GM21515 (cell line): ENCODE measurements at regions not wholly inside any gene's neighbourhood (a gene's known extent, or its start where the extent isn't known, plus 50 kb on each side); places are given as distances from the start of the nearest gene placed in this dataset.
"Not testable (repeated sequence)": the region's sequence is repeated elsewhere in the genome, so short reads cannot be mapped to it uniquely, and the experiment has no call there.

Experiments
- ATAC-seq: cut with Tn5 transposase; IDR thresholded peaks from one replicate; pipeline ENCODE4 v1.9.1; 2021; ENCODE audit not compliant: unreplicated experiment

DNA sequence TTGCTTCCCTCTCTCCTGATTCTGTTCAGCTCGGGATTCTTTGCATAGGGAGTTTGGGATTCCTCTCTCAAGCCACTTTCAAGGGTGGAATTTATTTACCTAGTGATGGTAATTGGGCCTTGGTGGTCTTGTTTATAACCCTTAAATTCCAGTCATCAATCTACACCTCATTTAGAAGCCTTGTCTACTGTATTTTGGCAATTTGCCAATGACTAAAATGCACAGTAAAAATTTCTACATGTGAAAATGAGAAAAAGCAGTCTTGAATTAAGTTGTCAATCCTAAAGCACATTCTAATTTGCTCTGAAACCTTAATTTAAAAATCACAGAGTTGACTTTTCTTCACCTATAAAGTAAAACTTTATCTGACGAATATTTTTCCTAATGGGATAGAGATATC lies 749.2 kb upstream of the CRIM1 start:
- ATAC-seq: no peak

DNA sequence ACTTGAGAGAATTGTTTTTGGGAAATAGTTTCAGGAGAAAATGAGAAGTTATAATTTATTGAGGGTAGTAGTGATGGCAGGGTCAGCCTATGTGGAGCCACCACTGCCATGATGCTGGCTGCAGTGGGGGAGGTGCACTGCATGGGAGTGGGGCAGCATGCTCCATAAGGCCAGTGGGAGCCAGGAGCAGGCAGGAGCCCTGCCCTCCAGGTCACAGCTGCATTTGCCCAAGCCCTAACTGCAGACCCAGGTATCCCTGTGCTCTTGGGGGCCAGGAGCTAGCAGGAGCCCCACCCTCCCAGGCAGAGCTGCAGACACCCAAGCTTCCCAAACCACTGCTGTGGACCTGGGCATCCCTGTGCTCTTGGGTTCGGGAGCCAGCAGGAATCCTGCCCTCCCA lies 757.3 kb upstream of the CRIM1 start:
- no peak for ATAC-seq

DNA sequence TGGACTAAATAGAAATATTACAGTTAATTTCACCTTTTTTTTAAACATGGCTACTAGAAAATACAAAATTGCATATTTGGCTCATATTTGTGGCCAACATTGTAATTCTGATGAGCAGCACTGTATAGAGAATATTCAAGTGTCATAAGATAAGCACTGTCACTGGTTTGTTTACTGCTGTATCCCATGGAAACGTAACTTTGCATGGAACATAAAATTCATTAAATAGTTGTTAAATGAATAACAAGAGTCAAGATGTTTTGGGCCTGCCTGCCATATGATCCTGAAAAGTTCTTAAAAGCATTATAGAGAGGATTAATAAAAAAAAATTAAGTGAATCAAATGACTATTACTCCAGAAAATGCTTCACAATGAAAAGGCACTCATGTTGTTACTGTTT lies 763.7 kb upstream of the CRIM1 start:
- ATAC-seq: no peak

DNA sequence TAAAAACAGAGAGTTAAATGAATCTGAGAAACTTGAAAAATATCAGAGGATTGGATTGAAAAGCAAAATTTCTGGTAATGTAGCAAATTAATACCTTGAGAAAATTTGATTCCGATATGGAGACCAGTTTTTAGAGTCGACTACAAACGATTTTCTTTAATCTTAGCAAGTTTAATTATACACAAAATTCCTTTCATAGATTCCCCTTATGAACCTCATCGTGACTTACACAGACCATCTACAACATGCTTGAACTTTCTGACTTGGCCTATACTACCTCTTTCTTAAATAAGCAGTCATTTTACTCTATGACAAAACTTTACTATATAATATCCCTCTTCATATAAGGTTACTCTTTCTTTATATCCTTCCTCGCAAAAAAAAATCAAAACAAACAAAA lies 769.6 kb upstream of the CRIM1 start:
- ATAC-seq: no peak

DNA sequence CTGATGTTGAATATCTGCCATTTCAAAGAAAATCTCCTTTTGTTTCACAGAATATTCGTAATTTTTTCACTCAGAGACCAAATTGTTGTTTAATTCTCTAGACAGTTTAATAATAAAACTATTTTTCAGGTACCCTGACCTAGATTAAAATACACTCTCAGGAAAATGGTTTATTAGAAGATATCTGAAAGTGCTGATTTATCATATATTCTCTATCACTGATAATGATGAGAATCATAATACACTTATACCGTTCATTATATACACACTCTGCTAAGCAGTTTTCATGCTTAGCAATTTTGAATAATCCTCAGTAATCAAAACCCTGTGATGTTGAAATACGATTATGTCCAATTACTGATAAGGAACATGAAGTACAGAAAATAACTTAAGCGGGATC lies 772.9 kb upstream of the CRIM1 start:
- ATAC-seq: no peak

DNA sequence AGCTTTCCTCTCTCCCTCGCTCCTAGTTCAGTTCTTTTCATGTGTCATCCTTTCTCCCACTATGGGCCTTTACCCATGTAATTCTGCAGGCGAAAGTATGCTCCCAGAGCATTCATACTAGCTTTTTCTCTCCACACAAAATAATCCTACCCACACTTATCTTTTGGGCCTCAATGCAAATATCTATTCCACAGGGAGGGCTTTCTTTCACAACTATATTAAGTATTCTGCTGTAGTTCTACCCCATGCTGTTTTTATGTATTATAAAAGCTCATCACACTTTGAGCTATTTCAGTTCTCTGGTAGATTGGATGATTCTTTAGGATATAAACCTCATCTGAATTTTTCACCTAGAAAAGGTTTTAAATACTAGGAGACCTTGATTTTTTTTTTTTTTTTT lies 774.6 kb upstream of the CRIM1 start:
- ATAC-seq: no peak

DNA sequence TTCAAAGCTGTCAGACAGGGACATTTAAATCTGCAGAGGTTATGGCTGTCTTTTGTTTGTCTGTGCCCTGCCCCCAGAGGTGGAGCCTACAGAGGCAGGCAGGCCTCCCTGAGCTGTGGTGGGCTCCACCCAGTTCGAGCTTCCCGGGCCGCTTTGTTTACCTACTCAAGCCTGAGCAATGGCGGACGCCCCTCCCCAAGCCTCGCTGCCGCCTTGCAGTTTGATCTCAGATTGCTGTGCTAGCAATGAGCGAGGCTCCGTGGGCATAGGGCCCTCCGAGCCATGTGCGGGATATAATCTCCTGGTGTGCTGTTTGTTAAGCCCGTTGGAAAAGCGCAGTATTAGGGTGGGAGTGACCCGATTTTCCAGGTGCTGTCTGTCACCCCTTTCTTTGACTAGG lies 787.0 kb upstream of the CRIM1 start:
- not testable (repeated sequence) for ATAC-seq

DNA sequence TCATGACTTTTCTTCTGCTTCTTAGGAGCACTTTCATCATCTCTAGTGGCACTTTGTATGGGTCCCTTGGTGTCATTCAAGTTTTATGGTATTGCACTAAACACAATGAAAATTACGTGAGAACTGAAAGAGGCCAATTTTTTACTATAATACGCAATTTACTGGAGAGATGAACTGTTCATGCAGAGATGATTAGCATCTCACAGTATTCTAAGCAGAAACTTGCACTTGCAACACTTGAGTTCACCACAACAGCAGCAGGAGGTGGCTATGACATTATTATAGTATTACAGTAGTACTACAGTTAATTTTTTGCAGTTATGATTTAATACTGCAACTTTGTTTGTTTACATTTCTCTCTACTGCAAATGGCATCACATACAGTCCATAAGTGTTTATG lies 793.1 kb upstream of the CRIM1 start:
- no peak for ATAC-seq

DNA sequence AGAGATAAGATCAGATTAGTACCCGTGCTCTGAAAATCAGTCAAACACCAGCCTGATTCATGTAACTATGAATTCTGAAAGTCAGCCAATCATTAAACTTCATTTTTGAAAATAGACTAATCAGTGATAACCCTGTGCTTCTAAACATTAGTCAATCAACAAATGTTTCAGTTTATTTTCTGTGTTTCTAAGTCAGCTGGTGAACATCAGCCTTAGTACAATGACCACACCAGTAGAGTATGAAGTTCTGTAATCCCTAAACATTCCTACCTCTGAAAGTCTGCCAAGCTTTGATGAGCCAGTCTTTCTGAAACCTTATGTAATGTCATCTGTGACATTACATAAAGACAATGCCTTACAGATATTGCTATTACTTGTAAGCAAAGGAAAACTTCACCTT lies 807.4 kb upstream of the CRIM1 start:
- no peak for ATAC-seq

DNA sequence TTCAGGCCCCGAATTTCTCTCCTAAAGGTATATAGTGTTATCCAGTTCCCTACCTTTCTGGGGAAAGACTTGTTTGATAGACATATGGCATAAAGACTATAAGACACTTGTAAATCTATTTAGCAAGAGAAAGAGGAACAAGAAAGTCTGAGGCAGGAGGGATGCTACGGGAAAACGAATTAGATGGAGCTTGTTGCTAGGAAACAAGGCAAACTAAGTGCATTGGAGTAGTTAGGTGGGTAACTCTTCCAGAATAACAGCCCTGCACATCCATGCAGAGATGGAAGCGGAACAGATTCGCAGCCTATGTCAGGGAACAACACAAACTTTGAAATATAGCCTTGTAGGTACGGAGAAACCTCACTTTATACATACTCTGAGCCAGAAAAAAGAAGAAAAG lies 810.3 kb upstream of the CRIM1 start:
- ATAC-seq: no peak

DNA sequence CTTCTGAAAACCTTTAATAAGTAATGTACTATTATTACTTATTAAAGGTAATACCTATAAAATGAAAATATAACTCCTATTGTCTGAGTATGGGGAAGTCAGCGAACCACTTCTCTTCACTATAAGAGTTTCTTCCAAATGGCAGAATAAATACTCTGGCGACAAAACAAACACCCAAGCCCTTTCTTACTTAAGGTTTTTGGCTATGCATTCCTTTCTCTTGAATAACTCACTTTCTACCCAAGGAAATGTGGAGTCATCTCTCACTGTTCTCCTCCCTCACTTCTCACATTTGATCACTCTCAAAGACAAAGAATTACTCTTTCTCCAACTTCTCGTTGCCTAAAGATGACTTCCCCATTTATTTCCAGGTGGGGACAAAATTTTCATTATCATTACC lies 816.8 kb upstream of the CRIM1 start:
- no peak for ATAC-seq

DNA sequence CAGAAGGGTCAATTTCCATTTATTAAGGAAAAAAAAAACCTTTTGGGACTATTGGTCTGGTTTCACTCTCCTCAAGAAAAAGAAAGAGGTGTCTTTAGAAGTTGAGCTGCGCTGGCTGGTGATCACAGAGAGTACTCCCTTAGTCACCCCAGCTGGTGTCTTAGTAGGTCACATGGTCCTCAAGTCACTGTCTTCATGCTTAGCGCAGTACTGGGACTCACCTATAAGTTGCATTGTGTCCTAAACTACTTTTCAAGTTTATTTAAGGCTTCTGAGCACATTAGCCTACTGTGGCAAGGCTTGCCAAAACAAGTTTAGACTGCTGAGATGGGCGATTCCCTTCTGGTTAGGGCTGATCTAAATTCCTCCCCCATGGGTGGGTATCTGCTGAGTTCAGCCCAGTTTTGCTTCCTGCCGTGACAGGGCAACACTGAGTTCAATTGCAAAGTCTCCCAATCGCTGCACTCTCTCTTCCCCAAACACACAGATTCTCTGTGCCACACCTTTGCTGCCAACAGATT lies 824.9 kb upstream of the CRIM1 start:
- ATAC-seq: no peak

DNA sequence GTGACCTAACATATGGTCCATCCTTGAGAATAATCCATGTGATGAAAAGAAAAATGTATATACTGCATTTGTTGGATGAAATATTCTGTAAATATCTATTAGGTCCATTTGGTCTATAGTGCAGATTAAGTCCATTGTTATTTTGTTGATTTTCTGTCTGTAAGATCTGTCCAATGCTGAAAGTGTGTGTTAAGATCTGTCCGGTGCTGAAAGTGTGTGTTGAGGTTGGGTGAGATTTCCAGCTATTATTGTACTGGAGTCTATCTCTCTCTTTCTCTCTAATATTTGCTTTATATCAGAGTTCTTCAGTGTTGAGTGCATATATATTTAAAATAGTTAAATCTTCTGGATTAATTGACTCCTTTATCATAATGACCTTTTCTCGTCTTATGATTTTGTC lies 828.8 kb upstream of the CRIM1 start:
- ATAC-seq: no peak

DNA sequence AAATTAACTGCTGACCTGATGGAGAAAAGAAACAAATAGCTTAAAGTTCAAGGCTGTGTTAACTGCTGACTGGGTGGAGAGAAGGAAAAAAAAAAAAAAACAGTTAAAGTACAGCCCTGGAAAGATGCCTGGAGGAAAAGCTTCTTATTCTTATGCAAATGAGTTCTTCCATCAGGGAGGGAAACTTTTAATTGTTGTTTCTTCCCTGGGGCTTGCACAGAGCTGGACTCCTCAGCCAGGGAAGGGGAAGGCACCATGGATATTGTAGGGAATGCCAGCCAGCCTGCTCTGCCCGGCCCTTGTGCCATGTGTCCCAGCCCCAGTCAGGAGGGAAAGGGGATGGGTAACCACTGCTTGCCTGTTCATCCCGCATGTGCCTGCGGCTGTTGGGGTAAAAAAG lies 833.1 kb upstream of the CRIM1 start:
- no peak for ATAC-seq

DNA sequence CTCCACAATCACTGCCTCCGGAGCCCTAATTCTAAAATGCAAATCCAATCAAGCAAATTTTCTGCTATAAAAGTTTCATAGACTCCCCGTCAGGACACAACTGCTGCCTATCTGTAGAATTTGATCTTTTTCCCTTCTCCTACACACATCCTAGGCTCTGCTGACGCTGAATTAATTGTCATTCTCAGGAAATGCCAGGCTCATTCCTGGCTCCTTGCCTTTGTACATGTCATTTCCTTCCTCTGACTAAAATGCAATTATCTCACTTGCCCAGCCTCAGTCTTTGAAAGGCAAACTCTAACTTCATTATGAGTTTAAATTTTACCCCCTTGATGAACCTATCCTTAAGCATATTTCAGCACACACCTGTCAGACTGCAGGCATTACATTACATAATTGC lies 844.9 kb upstream of the CRIM1 start:
- no peak for ATAC-seq

DNA sequence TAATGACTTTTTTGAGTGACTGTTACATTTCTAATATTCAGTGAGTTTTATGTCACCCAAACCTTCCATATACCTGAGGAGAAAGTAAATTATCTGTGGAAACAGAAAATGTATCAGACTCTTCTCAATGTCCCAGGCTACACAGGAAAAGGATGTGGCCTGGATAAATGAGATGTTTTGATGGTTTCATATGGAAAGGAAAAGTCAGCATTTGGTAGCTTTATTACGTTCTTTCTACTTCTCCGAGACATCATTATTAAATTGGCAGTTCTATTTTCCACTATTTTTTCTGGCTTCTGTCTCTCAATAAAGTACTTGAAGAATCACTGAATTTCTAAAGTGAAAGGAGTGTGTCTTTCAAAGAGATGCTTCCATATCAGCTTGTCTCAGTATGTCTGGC lies 847.0 kb upstream of the CRIM1 start:
- no peak for ATAC-seq

DNA sequence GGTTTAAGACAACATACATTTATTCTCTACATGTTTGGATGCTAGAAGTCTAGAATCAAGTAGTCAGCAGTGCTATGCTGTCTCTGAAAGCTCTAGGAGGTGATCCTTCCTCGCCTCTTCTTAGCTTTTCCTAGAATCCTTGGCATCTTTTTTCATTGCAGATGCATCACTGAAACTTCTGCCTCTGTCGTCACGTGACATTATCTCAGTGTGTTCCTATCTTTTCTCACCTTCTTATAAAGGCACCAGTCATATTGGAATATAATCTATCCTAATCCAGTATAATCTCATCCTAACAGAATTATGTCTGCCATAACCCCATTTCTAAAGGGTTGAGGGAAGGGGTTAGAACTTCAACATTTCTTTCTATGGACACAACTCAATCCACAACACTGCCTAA lies 851.2 kb upstream of the CRIM1 start:
- no peak for ATAC-seq

DNA sequence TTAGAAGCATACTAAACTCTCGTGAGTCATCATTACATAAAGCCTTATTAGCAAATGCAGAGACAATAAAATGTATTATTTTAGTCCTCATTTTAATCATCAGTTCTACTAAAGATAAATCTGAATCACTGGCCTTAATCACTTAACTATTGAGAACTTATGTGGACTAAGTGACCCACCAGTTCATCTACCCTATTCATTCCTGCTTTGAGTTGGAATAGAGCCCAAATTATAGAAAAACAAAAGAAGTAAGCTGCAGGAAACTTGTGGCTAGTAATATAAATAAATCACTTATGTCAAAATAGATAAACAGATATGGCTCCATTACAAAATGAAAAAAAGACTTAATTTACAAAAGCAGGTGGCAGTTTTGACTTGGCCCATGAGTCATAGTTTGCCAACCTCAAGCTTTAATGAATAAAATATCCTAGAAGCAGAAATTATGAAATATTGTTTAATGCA lies 851.8 kb upstream of the CRIM1 start:
- no peak for ATAC-seq

DNA sequence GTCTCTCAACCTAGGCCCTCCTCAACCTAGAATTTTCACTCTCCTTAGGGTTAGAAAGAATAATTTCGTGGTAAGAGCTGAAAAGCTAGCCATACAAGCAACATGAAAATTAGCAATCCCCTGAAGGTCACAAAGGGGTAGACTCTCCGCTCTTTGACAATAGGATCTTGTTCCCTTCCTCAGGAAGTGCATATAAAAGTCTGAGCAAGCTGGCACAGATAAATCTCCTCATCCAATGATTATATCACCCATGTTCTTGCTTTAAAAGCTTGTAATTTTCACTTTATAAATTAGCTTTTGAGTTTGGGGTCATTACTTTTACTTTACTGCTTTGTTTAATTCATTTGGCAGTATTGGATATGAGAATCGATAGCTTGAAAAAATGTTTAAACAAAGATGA lies 852.3 kb upstream of the CRIM1 start:
- ATAC-seq: no peak

DNA sequence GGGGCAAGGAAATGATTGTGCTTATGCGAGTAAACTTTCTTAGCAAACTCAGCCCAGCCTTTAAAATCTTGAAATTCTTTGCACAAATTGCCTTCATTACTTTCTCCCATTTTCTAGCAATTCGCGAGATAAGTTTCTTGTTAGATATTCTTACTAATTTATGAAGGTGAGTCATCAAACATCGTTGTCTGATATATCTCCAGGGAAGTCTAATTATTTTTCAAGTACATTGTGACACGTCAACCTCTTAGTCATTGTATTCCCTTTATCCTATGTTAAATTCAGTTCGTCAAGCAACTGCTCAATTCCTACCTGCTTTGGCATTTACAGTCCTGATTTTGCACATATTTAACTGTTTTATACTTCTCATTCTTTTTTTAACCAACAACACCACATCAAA lies 854.5 kb upstream of the CRIM1 start:
- no peak for ATAC-seq

DNA sequence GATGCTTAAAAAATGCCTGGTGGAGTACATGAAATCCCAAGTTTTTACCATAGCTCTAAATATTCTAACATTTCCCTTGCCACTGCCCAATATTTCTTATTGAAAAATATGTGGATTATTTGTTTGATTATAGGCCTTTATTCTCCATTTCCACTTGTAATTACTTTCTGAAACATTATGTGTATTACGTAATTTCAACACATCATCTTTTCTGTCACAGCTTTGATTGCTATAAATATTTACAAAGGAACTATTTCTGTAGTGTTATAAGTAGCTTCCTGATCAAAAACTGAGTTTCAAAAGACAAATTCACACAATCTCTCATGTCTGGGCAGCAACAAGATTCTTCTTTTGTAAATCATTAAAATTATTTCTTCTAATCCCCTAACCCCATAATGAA lies 859.6 kb upstream of the CRIM1 start:
- no peak for ATAC-seq

DNA sequence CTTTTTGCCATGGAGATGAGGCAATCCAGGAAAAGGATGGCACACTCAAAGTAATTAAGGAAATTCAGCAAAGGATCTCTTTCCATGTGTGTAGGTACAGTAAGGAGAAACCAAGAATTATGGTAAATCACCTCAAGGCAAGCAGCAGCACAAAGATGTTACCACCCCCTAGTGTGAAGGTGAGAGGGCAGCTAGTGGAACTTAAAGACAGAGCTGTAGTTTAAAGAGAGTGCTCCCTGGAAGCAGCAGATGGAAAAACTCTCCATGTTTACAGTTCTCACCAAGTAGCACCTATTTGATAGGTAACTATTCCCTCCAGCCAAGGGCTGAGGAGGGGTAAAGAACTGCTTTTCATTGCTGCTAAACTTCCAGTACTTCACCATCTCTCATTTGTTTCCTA lies 860.4 kb upstream of the CRIM1 start:
- no peak for ATAC-seq

DNA sequence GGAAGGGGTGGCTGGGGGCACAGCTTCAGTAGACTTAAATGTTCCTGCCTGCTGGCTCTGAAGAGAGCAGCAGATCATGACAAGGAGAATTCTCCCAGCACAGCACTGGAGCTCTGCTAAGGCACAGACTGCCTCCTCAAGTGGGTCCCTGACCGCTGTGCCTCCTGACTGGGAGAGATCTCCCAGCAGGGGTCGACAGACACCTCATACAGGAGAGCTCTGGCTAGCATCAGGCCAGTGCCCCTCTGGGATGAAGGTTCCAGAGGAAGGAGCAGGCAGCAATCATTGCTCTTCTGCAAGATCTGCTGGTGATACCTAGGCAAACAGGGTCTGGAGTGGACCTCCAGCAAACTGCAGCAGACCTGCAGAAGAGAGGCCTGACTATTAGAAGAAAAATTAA lies 877.5 kb upstream of the CRIM1 start:
- ATAC-seq: not testable (repeated sequence)

DNA sequence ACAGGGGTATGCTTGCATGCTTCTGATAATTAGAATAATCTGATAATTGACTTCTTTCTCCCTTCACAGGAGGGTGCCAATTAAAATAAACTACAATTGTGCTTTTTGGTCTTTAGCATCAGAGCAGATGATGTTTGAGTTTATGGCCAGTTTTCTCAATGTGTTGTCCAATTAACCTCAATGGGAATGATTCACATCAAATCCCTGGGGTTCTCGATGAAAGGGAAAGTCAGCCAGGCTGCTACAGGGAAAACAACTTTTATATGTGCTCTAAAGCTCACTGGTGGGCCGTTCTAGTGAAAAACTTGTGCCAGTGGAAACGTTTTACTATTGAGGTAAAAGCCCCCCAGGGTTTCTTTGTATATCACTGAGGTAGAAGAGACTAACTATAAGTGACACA lies 887.3 kb upstream of the CRIM1 start:
- ATAC-seq: no peak
